Ovary (tissue), 3 donors: ENCODE measurements at regions not wholly inside any gene's neighbourhood (a gene's known extent, or its start where the extent isn't known, plus 50 kb on each side); places are given as distances from the start of the nearest gene placed in this dataset.

Experiments
- CTCF ChIP-seq, 3 donors: fragments of 450-650 bp in 2 of 3; fragments of 200-600 bp in 1 of 3; IDR thresholded peaks; one replicate each; pipeline versions ENCODE4 v1.5.1 to v1.8.0; 2016 to 2022; ENCODE audit warnings: antibody characterized with exemption in 3 of 3, mild to moderate bottlenecking in 1 of 3
- EP300 ChIP-seq: sonication (generic); formaldehyde crosslinking; IDR thresholded peaks from one replicate; pipeline ENCODE4 v1.6.1; 2017; ENCODE audit warnings: antibody characterized with exemption
- POLR2A ChIP-seq: fragments of 450-650 bp; IDR thresholded peaks from one replicate; pipeline ENCODE4 v1.6.1; 2017; ENCODE audit warnings: antibody characterized with exemption, mild to moderate bottlenecking, moderate library complexity
- donor health status: DM: no; HTN: no; CAD: no.

GRCh38 chr3:135851201-135852081, 114.1 kb upstream of the PPP2R3A start:
- TF ChIP-seq CTCF (IDR thresholded peaks at IDR 0.05) (no peak), EP300 (no peak), POLR2A (no peak)
